Neural cell (in vitro differentiated cells): ENCODE measurements at regions not wholly inside any gene's neighbourhood (a gene's known extent, or its start where the extent isn't known, plus 50 kb on each side); places are given as distances from the start of the nearest gene placed in this dataset.

ENCODE experiments used
- H2AFZ ChIP-seq: fragments of 200-600, 300-800 bp; sonication (generic), shearing (Covaris generic); 2 replicates; pipeline ENCODE4 v1.6.0; 2014; ENCODE audit warnings: low read depth, mild to moderate bottlenecking, antibody characterized with exemption, low read length, moderate library complexity
- H3F3A ChIP-seq: fragments of 200-600 bp; shearing (Covaris generic); 2 replicates; pipeline ENCODE4 v1.6.1; 2016; ENCODE audit warnings: mild to moderate bottlenecking, moderate library complexity, mixed read lengths, antibody characterized with exemption, low read length; ENCODE audit not compliant: insufficient read depth, poor library complexity, severe bottlenecking
- H3K27ac ChIP-seq: fragments of 200-600, 300-800 bp; sonication (generic), shearing (Covaris generic); 2 replicates; pipeline ENCODE4 v1.5.1; 2014; ENCODE audit warnings: mild to moderate bottlenecking, low read length, moderate library complexity
- H3K27me3 ChIP-seq: fragments of 300-800, 200-600 bp; sonication (generic), shearing (Covaris generic); 2 replicates; pipeline ENCODE4 v1.6.0; 2014; ENCODE audit warnings: mild to moderate bottlenecking, low read depth, low read length, moderate library complexity; ENCODE audit not compliant: insufficient read depth
- H3K36me3 ChIP-seq: fragments of 300-800, 200-600 bp; sonication (generic), shearing (Covaris generic); 2 replicates; pipeline ENCODE4 v1.5.1; 2014; ENCODE audit warnings: mild to moderate bottlenecking, antibody characterized with exemption, low read length, moderate library complexity; ENCODE audit not compliant: insufficient read depth
- H3K4me2 ChIP-seq: fragments of 300-800, 200-600 bp; sonication (generic), shearing (Covaris generic); 2 replicates; pipeline ENCODE4 v1.6.0; 2014; ENCODE audit warnings: mild to moderate bottlenecking, low read length
- H3K4me3 ChIP-seq: fragments of 300-800, 200-600 bp; sonication (generic), shearing (Covaris generic); 2 replicates; pipeline ENCODE4 v1.5.1; 2014; ENCODE audit warnings: mild to moderate bottlenecking, low read length, moderate library complexity
- H3K79me2 ChIP-seq: fragments of 200-600 bp; shearing (Covaris generic); replicated peaks from 2 replicates; pipeline ENCODE4 v1.6.0; 2014; ENCODE audit warnings: mild to moderate bottlenecking, low read length, moderate library complexity; ENCODE audit not compliant: insufficient read depth
- H3K9ac ChIP-seq: fragments of 300-800, 200-600 bp; sonication (generic), shearing (Covaris generic); 2 replicates; pipeline ENCODE4 v1.6.1; 2016; ENCODE audit warnings: mild to moderate bottlenecking, low read length, mixed read lengths
- H3K9me2 ChIP-seq: fragments of 200-600 bp; shearing (Covaris generic); 2 replicates; pipeline ENCODE4 v1.6.1; 2016; ENCODE audit warnings: mild to moderate bottlenecking, low read length, mixed read lengths; ENCODE audit not compliant: insufficient read depth
- H3K9me3 ChIP-seq: fragments of 200-600, 300-800 bp; sonication (generic), shearing (Covaris generic); 2 replicates; pipeline ENCODE4 v1.6.1; 2016; ENCODE audit warnings: mild to moderate bottlenecking, mixed run types, low read length, moderate library complexity, mixed read lengths
- H4K20me1 ChIP-seq: fragments of 200-600 bp; shearing (Covaris generic); 2 replicates; pipeline ENCODE4 v1.6.1; 2016; ENCODE audit warnings: mild to moderate bottlenecking, mixed run types; ENCODE audit not compliant: insufficient read depth
- CTCF ChIP-seq: fragments of 450-650 bp; IDR thresholded peaks from 2 replicates; pipeline ENCODE4 v1.5.1; 2014; ENCODE audit warnings: antibody characterized with exemption, mild to moderate bottlenecking, moderate library complexity; ENCODE audit not compliant: poor library complexity, severe bottlenecking
- EP300 ChIP-seq: fragments of 450-650 bp; conservative IDR thresholded peaks from 2 replicates; pipeline ENCODE4 v1.6.1; 2014; ENCODE audit warnings: antibody characterized with exemption, mild to moderate bottlenecking, moderate library complexity; ENCODE audit not compliant: poor library complexity, severe bottlenecking
- EZH2 ChIP-seq: fragments of 200-600, 300-800 bp; shearing (Covaris generic), sonication (generic); IDR thresholded peaks from 2 replicates; pipeline ENCODE4 v1.6.1; 2014; ENCODE audit warnings: antibody characterized with exemption, low read length, borderline replicate concordance, mild to moderate bottlenecking; ENCODE audit not compliant: insufficient read depth, poor library complexity, severe bottlenecking
- MXI1 ChIP-seq: fragments of 450-650 bp; conservative IDR thresholded peaks from 2 replicates; pipeline ENCODE4 v1.6.1; 2014; ENCODE audit warnings: antibody characterized with exemption, mild to moderate bottlenecking; ENCODE audit not compliant: poor library complexity, severe bottlenecking
- POLR2AphosphoS5 ChIP-seq: IDR thresholded peaks from 2 replicates; pipeline ENCODE4 v1.6.1; 2012
- RAD21 ChIP-seq: fragments of 450-650 bp; conservative IDR thresholded peaks from 2 replicates; pipeline ENCODE4 v1.6.1; 2014; ENCODE audit warnings: antibody characterized with exemption, mild to moderate bottlenecking, moderate library complexity
- REST ChIP-seq: IDR thresholded peaks from 2 replicates; pipeline ENCODE4 v1.6.1; 2012; ENCODE audit warnings: borderline replicate concordance
- SMC3 ChIP-seq: fragments of 450-650 bp; conservative IDR thresholded peaks from 2 replicates; pipeline ENCODE4 v1.6.1; 2014; ENCODE audit warnings: antibody characterized with exemption, mild to moderate bottlenecking, moderate library complexity; ENCODE audit not compliant: poor library complexity
- TAF1 ChIP-seq: IDR thresholded peaks from 2 replicates; pipeline ENCODE4 v1.6.1; 2012; ENCODE audit warnings: low read depth

GRCh38 chr5:109935833-109936490 is 246.2 kb downstream of the MAN2A1 start:
- H3K4me2 ChIP-seq: peak overlapping the region; percentile 50
- H3K4me3 ChIP-seq: peak overlapping the region; percentile 40
- H3K9me2 ChIP-seq: no peaks in the 10 kb centered on the region
- H3K9me3 ChIP-seq: no peaks in the 10 kb centered on the region
- no peaks in the 10 kb centered on the region for H3K36me3 ChIP-seq
- no peaks in the 10 kb centered on the region for H4K20me1 ChIP-seq
- no peak for TF ChIP-seq CTCF
- TF ChIP-seq REST: peak; percentile 29
- no peak for TF ChIP-seq MXI1
- peak; percentile 97 for TF ChIP-seq EP300
- no peak for TF ChIP-seq SMC3
- no peak for TF ChIP-seq TAF1
- TF ChIP-seq EZH2: no peak
- TF ChIP-seq RAD21: peak; percentile 40
- TF ChIP-seq POLR2AphosphoS5: peak; percentile 93
- no peaks in the 10 kb centered on the region for H3K27me3 ChIP-seq
- peak overlapping the region; percentile 14 for H3K9ac ChIP-seq
- no peaks in the 10 kb centered on the region for H3F3A ChIP-seq
- H3K27ac ChIP-seq: peak overlapping the region; percentile 62
- no peaks in the 10 kb centered on the region for H3K79me2 ChIP-seq
- no peak overlapping the region for H2AFZ ChIP-seq

- TF ChIP-seq MXI1 (no peak), CTCF (no peak), POLR2AphosphoS5 (no peak), TAF1 (no peak), REST (no peak), EZH2 (no peak), EP300 (no peak), RAD21 (no peak), SMC3 (no peak)
- Histone ChIP-seq H4K20me1 (no peaks in the 10 kb centered on the region), H3K4me3 (peak overlapping the region; percentile 40), H3K9me3 (no peaks in the 10 kb centered on the region), H3K79me2 (no peaks in the 10 kb centered on the region), H3K27me3 (no peaks in the 10 kb centered on the region), H3K4me2 (no peak overlapping the region), H3K9me2 (no peaks in the 10 kb centered on the region), H3K36me3 (no peaks in the 10 kb centered on the region), H3F3A (no peaks in the 10 kb centered on the region), H3K9ac (no peak overlapping the region), H3K27ac (peak overlapping the region; percentile 62), H2AFZ (no peak overlapping the region)
Observed at GRCh38 chr5:109936996-109937395, 247.3 kb downstream of the MAN2A1 start.
